ENCODE measurements at regions not wholly inside any gene's neighbourhood (a gene's known extent, or its start where the extent isn't known, plus 50 kb on each side); places are given as distances from the start of the nearest gene placed in this dataset.
A peak's percentile ranks its signal among the peaks of the same experiment; 100 is the strongest.
"Not testable (repeated sequence)": the region's sequence is repeated elsewhere in the genome, so short reads cannot be mapped to it uniquely, and the experiment has no call there.

DNA sequence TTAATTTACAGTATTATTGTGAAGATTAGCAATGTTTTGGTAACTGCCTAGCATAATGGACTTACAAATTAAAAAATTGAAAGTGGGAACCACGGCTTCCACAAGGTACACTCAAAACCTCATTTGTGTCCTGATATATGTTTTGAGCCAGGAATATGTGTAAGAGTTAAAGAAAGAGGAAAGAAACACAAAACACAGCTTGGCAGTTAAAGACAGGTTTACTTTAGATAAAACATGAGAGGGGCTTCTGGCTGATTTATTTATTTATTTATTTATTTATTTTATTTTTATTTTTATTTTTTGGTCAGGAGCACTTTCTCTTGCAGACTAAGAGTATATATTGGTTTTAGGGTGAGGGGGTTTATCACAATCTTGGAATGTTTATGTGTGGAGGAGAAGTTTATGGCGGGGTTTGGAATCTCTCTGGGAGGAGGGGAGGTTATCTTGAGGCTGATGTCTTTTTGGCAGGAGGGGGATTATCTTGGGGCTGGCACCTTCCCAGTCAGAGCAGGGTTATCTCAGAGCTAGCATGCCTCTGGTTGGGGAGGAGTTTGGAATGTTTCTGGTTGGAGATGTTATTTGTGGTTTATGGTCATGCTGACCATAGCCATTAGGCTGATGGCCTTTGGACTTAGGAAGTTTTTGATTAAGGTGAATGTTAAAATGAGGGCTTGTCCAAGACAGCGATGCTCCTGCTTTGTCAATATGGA is 436.7 kb downstream of the DAD1 start:
- DNase-seq (ENCODE audit: low read depth) = no peak

DNA sequence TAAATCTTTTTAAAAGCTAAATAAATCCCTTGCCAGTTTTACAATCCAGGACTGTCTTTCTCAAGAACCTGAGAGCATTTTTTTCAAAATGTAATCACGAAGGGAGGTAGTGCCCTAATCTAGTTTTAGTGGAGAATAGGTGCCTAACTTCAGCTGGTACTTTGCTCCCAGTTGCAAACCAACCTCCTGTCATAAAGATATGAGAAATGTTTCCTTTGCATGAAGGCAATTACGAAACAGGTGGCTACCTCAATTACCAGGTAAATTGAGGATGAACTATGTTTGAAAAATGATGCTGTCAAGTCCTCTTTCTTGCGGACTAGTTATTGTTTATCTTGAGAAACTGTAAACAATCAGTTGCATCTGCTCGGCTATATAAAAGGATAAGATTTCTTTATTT is 437.9 kb downstream of the DAD1 start:
- no peak for DNase-seq (ENCODE audit: low read depth)

- no peak for DNase-seq (ENCODE audit: low read depth)
These were observed 440.0 kb downstream of the DAD1 start for GRCh38 chr14:22149058-22149457.

DNA sequence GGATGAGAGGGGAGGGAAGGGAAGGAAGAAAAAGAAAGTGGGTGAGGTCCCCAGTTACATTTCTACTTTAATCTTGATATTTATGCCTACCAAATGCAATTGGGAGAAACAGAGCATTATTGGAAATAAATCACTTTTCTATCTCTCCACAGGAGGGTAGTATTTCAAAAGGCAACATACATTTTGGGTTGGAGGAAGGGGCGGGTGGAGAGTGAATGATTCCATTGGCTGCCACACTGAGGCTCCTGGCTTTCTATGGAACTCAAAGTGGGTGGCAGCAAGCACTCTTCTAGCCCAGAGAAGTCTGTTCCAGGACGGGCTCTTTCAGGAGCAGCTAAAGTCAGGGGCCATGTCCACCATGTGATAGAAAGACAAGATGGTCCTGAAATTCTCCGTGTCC is 441.3 kb downstream of the DAD1 start:
- no peak for DNase-seq (ENCODE audit: low read depth)

DNA sequence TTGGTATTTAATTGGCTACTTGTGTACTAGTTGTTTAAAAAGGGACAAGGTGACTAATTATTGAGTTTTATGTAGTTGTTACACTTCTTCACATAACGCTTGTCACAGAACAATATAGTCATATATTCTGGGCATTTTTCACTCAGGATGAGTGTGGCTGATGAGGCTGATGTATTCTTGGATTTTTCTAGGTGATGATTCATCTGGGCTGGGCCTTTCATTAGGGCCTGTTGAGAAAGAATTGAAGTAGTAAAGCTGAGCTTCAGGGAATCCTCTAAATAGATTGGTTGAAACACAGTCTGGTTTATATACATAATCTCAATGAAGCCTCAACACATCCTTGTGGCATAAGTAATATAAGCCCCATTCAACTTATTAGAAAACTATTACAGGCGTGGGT is 445.7 kb downstream of the DAD1 start:
- no peak for DNase-seq (ENCODE audit: low read depth)

- no peak for DNase-seq (ENCODE audit: low read depth)
These were observed 448.4 kb downstream of the DAD1 start for GRCh38 chr14:22140633-22141032.

DNA sequence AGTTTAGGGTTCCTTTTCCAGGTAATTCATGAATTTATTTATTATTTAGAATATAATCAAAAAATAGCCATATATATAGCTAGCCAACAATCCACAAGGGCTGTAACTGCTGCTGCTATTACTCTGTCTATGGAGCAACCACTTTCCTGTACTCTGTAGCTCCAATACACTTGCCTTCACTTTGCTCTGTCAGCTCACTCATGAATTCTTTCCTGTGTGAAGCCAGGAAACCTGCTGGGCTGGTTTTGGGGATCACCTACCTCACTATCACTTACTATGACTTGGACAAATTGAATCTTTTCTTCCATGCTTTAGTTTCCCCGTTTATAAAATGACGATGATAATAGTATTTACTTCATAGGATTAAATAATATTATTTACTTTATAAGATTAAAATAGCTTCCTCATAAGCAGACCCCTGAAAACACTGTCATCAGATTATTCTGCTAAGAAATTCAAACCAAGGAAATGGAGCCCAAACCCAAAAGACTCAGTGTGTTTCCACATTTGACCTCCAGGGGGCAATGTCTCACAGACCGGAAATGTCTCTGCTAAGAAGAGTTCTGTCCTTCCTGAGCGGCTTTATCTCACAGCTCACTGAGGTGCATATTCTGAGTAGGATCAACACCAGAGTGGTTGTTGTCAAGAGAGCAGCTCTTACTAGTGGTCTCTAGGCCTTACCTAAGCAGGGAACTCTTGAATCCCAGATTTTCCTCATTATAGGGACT is 457.1 kb downstream of the DAD1 start:
- peak; percentile 2 for DNase-seq (ENCODE audit: low read depth)

DNA sequence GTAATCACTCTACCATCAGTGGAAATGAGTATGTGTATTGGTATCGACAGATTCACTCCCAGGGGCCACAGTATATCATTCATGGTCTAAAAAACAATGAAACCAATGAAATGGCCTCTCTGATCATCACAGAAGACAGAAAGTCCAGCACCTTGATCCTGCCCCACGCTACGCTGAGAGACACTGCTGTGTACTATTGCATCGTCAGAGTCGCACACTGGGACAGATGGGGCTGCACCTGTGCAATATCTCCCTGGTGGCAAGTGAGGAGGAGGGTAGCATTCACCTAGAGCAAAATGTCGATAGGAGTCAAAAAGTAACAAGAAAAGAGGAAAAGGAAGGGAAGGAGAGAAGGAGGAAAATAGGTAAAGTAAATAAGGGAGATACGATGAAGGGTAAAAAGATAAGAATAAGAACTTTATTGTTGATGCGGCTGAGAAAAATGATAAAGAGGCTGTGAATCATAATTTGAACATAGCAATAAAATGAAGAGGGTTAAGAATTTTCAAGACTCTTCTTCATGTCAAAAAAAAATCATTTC is 450.5 kb upstream of the OR4E1 start:
- no peak for DNase-seq (ENCODE audit: low read depth)

GRCh38 chr14:22122829-22123560 is 449.4 kb upstream of the OR4E1 start:
- no peak for DNase-seq (ENCODE audit: low read depth)

DNA sequence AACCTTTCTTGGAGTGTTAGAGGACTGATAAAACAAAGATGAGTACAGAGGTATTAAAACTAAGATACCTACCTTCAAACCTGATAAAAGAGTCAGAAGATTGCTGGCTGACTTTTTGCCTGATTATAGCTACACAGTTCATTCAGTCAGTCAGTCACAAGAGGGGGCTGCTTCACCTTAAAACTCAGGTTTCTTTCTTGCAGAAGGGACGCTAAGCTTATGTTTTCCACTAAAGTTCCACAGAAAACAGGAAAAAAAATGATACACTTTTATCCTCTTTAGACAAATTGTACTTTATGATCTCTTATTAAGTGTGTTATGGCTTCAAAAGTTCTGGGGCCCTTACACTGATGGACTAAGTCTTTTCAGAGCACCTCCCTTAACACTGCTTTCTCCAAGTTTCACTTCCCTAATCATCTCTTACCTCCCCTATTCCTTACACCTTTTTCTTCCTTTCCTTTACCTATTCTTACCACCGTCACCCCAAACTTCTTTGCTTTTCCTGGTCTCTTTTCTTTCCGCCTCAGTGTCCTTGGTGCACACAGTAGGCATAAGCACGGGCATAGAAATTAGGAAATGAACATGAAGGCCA is 448.7 kb upstream of the OR4E1 start:
- no peak for DNase-seq (ENCODE audit: low read depth)

- DNase-seq (ENCODE audit: low read depth) = no peak
These were observed 445.4 kb upstream of the OR4E1 start for GRCh38 chr14:22118899-22119477.

- no peak for DNase-seq (ENCODE audit: low read depth)
These were observed 439.8 kb upstream of the OR4E1 start for GRCh38 chr14:22113401-22113800.

DNA sequence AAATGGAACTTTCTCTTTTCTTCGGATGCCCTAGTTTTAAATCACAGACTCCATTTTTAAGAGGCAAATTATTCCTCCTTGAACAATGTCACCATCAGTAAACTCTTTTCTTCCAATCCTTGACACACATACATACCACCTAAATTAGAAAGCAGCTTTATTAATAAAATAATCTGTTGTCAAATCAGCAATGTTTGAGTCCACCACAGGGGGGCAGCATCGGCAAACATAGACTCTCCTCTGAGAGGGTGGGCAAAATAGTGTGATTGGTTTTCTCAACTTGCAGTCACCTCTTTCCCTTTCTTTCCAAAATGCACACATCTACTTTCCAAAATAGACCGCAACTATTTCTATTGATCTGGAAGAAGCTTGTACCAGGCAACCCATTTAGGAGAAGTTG is 438.4 kb upstream of the OR4E1 start:
- DNase-seq (ENCODE audit: low read depth) = no peak

GRCh38 chr14:22107753-22108152 is 434.1 kb upstream of the OR4E1 start:
- no peak for DNase-seq (ENCODE audit: low read depth)

DNA sequence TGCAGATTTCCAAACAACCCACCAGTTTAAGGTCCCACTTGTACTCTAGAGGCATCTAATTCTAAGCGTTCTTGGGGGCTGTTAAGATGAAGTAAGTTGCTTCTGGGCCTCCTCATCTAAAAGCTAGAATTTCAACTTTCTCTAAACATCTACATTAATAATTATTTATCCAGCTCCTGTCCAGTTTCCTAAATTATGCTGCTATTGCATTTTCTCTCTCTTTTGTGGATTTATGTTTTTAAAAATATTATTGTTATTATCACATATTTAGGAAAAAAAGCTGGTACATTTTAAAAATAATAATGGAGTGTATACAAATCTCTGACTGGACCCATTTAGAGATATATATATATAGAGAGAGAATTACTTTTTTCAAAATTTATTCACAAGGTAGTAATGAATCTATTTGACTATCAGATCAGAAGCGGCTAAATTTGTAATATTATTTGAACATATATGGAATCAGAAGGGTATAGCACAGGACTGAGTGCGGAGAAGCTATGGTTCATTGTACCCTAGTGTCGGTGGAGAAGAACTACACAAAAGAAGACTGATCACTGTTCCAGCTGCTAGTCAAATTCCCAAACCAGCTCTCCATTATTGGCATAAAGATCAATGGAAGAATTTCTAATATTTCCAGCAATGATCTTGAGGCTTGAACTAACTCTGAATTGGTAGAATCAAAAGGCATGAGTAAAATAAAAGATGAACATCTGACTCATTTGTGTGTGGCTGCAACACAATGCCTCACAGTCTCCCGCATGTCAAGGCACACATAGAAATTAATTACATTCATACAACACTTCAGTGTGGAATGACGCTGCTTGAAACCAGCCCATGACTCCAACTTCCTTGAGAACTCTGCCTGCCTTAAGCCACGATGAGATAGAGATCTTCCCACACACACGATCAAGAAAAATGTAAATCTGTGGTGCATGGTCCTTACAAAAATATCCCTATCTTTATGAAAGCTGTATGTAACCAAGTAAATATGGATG is 433.4 kb upstream of the OR4E1 start:
- DNase-seq (ENCODE audit: low read depth) = no peak

DNA sequence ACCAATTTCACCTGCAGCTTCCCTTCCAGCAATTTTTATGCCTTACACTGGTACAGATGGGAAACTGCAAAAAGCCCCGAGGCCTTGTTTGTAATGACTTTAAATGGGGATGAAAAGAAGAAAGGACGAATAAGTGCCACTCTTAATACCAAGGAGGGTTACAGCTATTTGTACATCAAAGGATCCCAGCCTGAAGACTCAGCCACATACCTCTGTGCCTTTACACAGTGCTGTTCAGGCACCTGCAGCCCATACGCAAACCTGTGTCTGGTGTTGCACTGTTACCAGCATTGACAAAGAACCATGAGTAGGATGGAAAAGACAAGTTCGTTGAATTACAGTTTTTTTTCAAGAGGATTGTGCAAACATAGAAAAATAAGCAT is 432.0 kb upstream of the OR4E1 start:
- DNase-seq (ENCODE audit: low read depth) = no peak

GRCh38 chr14:22105006-22105623 is 431.5 kb upstream of the OR4E1 start:
- DNase-seq (ENCODE audit: low read depth) = no peak

- DNase-seq (ENCODE audit: low read depth) = not testable (repeated sequence)
These were observed 427.1 kb upstream of the OR4E1 start for GRCh38 chr14:22100764-22101120.

- DNase-seq (ENCODE audit: low read depth) = no peak
These were observed 426.5 kb upstream of the OR4E1 start for GRCh38 chr14:22099942-22100763.

- no peak for DNase-seq (ENCODE audit: low read depth)
These were observed 424.8 kb upstream of the OR4E1 start for GRCh38 chr14:22098435-22098834.

Measured in CMK (cell line).